ENCODE measurements at regions not wholly inside any gene's neighbourhood (a gene's known extent, or its start where the extent isn't known, plus 50 kb on each side); places are given as distances from the start of the nearest gene placed in this dataset.
A peak's percentile ranks its signal among the peaks of the same experiment; 100 is the strongest.

DNA sequence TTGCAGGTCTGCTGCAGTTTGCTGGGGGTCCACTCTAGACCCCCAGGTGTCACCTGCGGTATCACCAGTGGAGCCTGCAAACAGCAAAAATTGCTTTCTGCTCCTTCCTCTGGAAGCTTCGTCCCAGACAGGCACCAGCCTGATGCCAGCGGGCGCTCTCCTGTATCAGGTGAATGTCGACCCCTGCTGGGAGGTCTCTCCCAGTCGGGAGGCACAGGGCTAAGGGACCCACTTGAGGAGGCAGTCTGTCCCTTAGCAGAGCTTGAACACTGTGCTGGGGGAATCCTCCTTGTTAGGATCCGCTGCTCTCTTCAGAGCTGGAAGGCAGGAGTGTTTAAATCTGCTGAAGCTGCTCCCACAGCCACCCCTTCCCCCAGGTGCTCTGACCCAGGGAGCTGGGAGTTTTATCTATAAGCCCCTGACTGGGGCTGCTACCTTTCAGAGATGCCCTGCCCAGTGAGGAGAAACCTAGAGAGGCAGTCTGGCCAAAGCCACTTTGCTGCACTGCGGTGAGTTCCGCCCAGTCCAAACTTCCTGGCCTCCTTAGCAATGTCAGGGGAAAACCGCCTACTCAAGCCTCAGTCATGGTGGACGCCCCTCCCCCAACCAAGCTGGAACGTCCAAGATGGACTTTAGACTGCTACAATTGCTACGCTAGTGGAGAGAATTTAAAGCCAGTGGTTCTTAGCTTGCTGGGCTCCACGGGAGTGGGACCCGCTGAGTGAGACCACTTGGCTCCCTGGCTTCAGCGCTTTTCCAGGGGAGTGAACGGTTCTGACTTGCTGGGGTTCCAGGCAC is 652.5 kb downstream of the KCNJ3 start:
- Histone ChIP-seq H3K4me3 (no peak overlapping the region), H3K9me1 (ENCODE audit: control insufficient read depth, insufficient read depth, low read length) (no peaks in the 10 kb centered on the region), H3K9me3 (replicated peaks; ENCODE audit: control insufficient read depth, insufficient read depth, low read depth, low read length) (no peaks in the 10 kb centered on the region), H3K36me3 (ENCODE audit: control insufficient read depth, insufficient read depth, low read length) (no peaks in the 10 kb centered on the region), H2AFZ (ENCODE audit: low read depth, low read length) (peak overlapping the region; percentile 83), H3K79me2 (ENCODE audit: control insufficient read depth, insufficient read depth, low read length) (no peaks in the 10 kb centered on the region), H3K9ac (ENCODE audit: insufficient read depth in 1 of 2, low read depth in 2 of 2, low read length in 2 of 2) (peak overlapping the region in 1 of 2 experiments; percentile 52; a peak in 1 of 4 replicates), H4K20me1 (replicated peaks; ENCODE audit: control insufficient read depth, insufficient read depth, low read length) (no peaks in the 10 kb centered on the region), H3K27me3 (ENCODE audit: control insufficient read depth in 2 of 2, insufficient read depth in 2 of 2, low read length in 2 of 2) (no peaks in the 10 kb centered on the region), H3K4me1 (replicated peaks in 1 of 2; ENCODE audit: control insufficient read depth in 2 of 2, insufficient read depth in 2 of 2, low read length in 2 of 2) (no peaks in the 10 kb centered on the region; a peak in 1 of 5 replicates), H3K4me2 (ENCODE audit: insufficient read depth, low read length) (peak overlapping the region; percentile 33), H3K27ac (ENCODE audit: extremely low read depth, low read depth, low read length) (no peak overlapping the region)
- in situ Hi-C loops (cut with MboI), result no loop called here
- no peak for TF ChIP-seq RFX1 (IDR thresholded peaks at IDR 0.05)
- TF ChIP-seq ZNF146 (CRISPR knock-in tag; IDR thresholded peaks at IDR 0.05; ENCODE audit: unreplicated experiment), result no peak
- TF ChIP-seq EGR1 (conservative IDR thresholded peaks at IDR 0.05), result peak; percentile 26; the same call in 1 of the 2 replicates
- peak in 1 of 3 experiments; percentile 18 for TF ChIP-seq YY1 (IDR thresholded peaks at IDR 0.05; ENCODE audit: borderline replicate concordance in 1 of 3, control insufficient read depth in 1 of 3, extremely low read depth in 1 of 3, insufficient read depth in 3 of 3, insufficient read length in 1 of 3, insufficient replicate concordance in 2 of 3, low read depth in 1 of 3, low read length in 2 of 3)
- intact Hi-C loops (cut with micrococcal nuclease), result no loop called here
- BruUV-seq (replicated peaks), result no TSS peak
- ChIA-PET CTCF (ENCODE audit: low intra/inter-chr PET ratio) (no interaction called here), POLR2A (interaction anchor here (0.6 kb wide), 1 partner anchor 1324 kb away, joined by 3 read pairs; no protein-coding TSS in a partner anchor)
- FAIRE-seq (no peak), ATAC-seq (peak; percentile 82), DNase-seq (ENCODE audit: extremely low read depth in 1 of 4, low spot score in 3 of 4) (peak in 1 of 4 experiments; percentile 33)
- WGBS (ENCODE audit: insufficient coverage, low coverage, missing lambda C conversion rate), result 13% methylated on average over 17 of the region's 17 CpGs

- H3K79me2 ChIP-seq (ENCODE audit: control insufficient read depth, insufficient read depth, low read length), result no peaks in the 10 kb centered on the region
- no TSS peak for BruUV-seq (replicated peaks)
- no peaks in the 10 kb centered on the region for H3K4me1 ChIP-seq (replicated peaks in 1 of 2; ENCODE audit: control insufficient read depth in 2 of 2, insufficient read depth in 2 of 2, low read length in 2 of 2)
- H4K20me1 ChIP-seq (replicated peaks; ENCODE audit: control insufficient read depth, insufficient read depth, low read length), result no peaks in the 10 kb centered on the region
- POLR2A ChIA-PET, result no interaction called here
- no peaks in the 10 kb centered on the region for H3K27me3 ChIP-seq (ENCODE audit: control insufficient read depth in 2 of 2, insufficient read depth in 2 of 2, low read length in 2 of 2)
- intact Hi-C loops (cut with micrococcal nuclease), result no loop called here
- H3K36me3 ChIP-seq (ENCODE audit: control insufficient read depth, insufficient read depth, low read length), result no peaks in the 10 kb centered on the region
- FAIRE-seq (peak; percentile 72), ATAC-seq (no peak), DNase-seq (ENCODE audit: extremely low read depth in 1 of 4, low spot score in 3 of 4) (no peak)
- CTCF ChIA-PET (ENCODE audit: low intra/inter-chr PET ratio), result no interaction called here
- no peaks in the 10 kb centered on the region for H3K9me3 ChIP-seq (replicated peaks; ENCODE audit: control insufficient read depth, insufficient read depth, low read depth, low read length)
- no peak overlapping the region for H2AFZ ChIP-seq (ENCODE audit: low read depth, low read length)
- no peak overlapping the region for H3K4me2 ChIP-seq (ENCODE audit: insufficient read depth, low read length)
- in situ Hi-C loops (cut with MboI), result no loop called here
- H3K27ac ChIP-seq (ENCODE audit: extremely low read depth, low read depth, low read length), result no peak overlapping the region
- 3% methylated on average over 2 of the region's 2 CpGs for WGBS (ENCODE audit: insufficient coverage, low coverage, missing lambda C conversion rate)
- H3K4me3 ChIP-seq, result no peak overlapping the region
- H3K9me1 ChIP-seq (ENCODE audit: control insufficient read depth, insufficient read depth, low read length), result no peaks in the 10 kb centered on the region
- H3K9ac ChIP-seq (ENCODE audit: insufficient read depth in 1 of 2, low read depth in 2 of 2, low read length in 2 of 2), result no peak overlapping the region
- no peak for TF ChIP-seq ZNF232 (CRISPR knock-in tag; IDR thresholded peaks at IDR 0.05)
- no peak for TF ChIP-seq TEAD1 (CRISPR knock-in tag; IDR thresholded peaks at IDR 0.05)
- TF ChIP-seq PCBP2 (IDR thresholded peaks at IDR 0.05; ENCODE audit: low read depth, low read length, poor library complexity, severe bottlenecking), result no peak
- no peak for TF ChIP-seq ZNF696 (CRISPR knock-in tag; conservative IDR thresholded peaks at IDR 0.05)
- no peak for TF ChIP-seq SFPQ (IDR thresholded peaks at IDR 0.05; ENCODE audit: low read depth, low read length)
- no peak for TF ChIP-seq DDX20 (tag; IDR thresholded peaks at IDR 0.05; ENCODE audit: low read depth)
- TF ChIP-seq POLR2AphosphoS5 (IDR thresholded peaks at IDR 0.05; ENCODE audit: control insufficient read depth, insufficient read depth, low read depth, low read length), result no peak
- no peak for TF ChIP-seq MTA3 (IDR thresholded peaks at IDR 0.05; ENCODE audit: borderline replicate concordance)
- TF ChIP-seq TEAD2 (tag; IDR thresholded peaks at IDR 0.05), result no peak
Observed at GRCh38 chr2:155332016-155332415, 633.5 kb downstream of the KCNJ3 start.

Measured in K562 (cell line).